ENCODE measurements at regions not wholly inside any gene's neighbourhood (a gene's known extent, or its start where the extent isn't known, plus 50 kb on each side); places are given as distances from the start of the nearest gene placed in this dataset.

- no peak for DNase-seq
Measured at GRCh38 chr4:136476753-136477152, 1055.5 kb downstream of the PCDH18 start.

- DNase-seq: no peak
Measured at GRCh38 chr4:136471051-136471450, 1061.2 kb downstream of the PCDH18 start.

GRCh38 chr4:136465691-136466090 is 1066.6 kb downstream of the PCDH18 start:
- DNase-seq: no peak

GRCh38 chr4:136463941-136464340 is 1068.4 kb downstream of the PCDH18 start:
- DNase-seq: no peak

- DNase-seq: no peak
Measured at GRCh38 chr4:136461533-136461932, 1070.8 kb downstream of the PCDH18 start.

GRCh38 chr4:136458326-136458725 is 1074.0 kb downstream of the PCDH18 start:
- no peak for DNase-seq

- DNase-seq: no peak
Measured at GRCh38 chr4:136457577-136457976, 1074.7 kb downstream of the PCDH18 start.

- DNase-seq: no peak
Measured at GRCh38 chr4:136457004-136457403, 1075.3 kb downstream of the PCDH18 start.

- no peak for DNase-seq
Measured at GRCh38 chr4:136443006-136443405, 1089.3 kb downstream of the PCDH18 start.

GRCh38 chr4:136442447-136442846 is 1089.8 kb downstream of the PCDH18 start:
- DNase-seq: no peak

- no peak for DNase-seq
Measured at GRCh38 chr4:136441629-136442282, 1090.5 kb downstream of the PCDH18 start.

GRCh38 chr4:136438645-136439044 is 1093.6 kb downstream of the PCDH18 start:
- no peak for DNase-seq

- DNase-seq: no peak
Measured at GRCh38 chr4:136424052-136424451, 1108.2 kb downstream of the PCDH18 start.

- DNase-seq: no peak
Measured at GRCh38 chr4:136414981-136415380, 1117.3 kb downstream of the PCDH18 start.

- DNase-seq: no peak
Measured at GRCh38 chr4:136412708-136413107, 1119.6 kb downstream of the PCDH18 start.

- DNase-seq: no peak
Measured at GRCh38 chr4:136400829-136401228, 1131.5 kb downstream of the PCDH18 start.

- no peak for DNase-seq
Measured at GRCh38 chr4:136395212-136395722, 1137.0 kb downstream of the PCDH18 start.

GRCh38 chr4:136392576-136392975 is 1139.7 kb downstream of the PCDH18 start:
- no peak for DNase-seq

GRCh38 chr4:136390824-136391223 is 1141.5 kb downstream of the PCDH18 start:
- DNase-seq: no peak

GRCh38 chr4:136383082-136383481 is 1149.2 kb downstream of the PCDH18 start:
- DNase-seq: no peak

GRCh38 chr4:136371231-136371630 is 1161.1 kb downstream of the PCDH18 start:
- no peak for DNase-seq

GRCh38 chr4:136369073-136369472 is 1163.2 kb downstream of the PCDH18 start:
- DNase-seq: no peak

- DNase-seq: no peak
Measured at GRCh38 chr4:136357556-136357955, 1174.7 kb downstream of the PCDH18 start.

- no peak for DNase-seq
Measured at GRCh38 chr4:136355970-136356369, 1176.3 kb downstream of the PCDH18 start.

- DNase-seq: no peak
Measured at GRCh38 chr4:136343340-136343739, 1189.0 kb downstream of the PCDH18 start.

Data from inflammatory macrophage treated with lipopolysaccharide for 4 hours (primary cell).